Stimulated activated CD4-positive, alpha-beta T cell treated with anti-CD3 and anti-CD28 coated beads, Interleukin-1b, Interleukin-23, amount 100 ng/mL, for 24 hours (primary cell): ENCODE measurements at regions not wholly inside any gene's neighbourhood (a gene's known extent, or its start where the extent isn't known, plus 50 kb on each side); places are given as distances from the start of the nearest gene placed in this dataset.
"Not testable (repeated sequence)": the region's sequence is repeated elsewhere in the genome, so short reads cannot be mapped to it uniquely, and the experiment has no call there.

Experiments used
- DNase-seq, 4 experiments: peaks; one replicate each; pipeline ENCODE4 v3.0.0-alpha.2; 2020; ENCODE audit warnings: low read depth in 4 of 4, low spot score in 1 of 4

- DNase-seq: no peak
Measured at GRCh38 chr3:28139288-28139687, 102.1 kb upstream of the CMC1 start.

GRCh38 chr3:28139967-28140634 lies 101.3 kb upstream of the CMC1 start:
- no peak for DNase-seq

GRCh38 chr3:28140664-28141063 lies 100.8 kb upstream of the CMC1 start:
- no peak for DNase-seq

- DNase-seq: no peak
Measured at GRCh38 chr3:28149960-28150359, 91.5 kb upstream of the CMC1 start.

GRCh38 chr3:28150465-28151206 lies 90.8 kb upstream of the CMC1 start:
- no peak for DNase-seq

- DNase-seq: no peak
Measured at GRCh38 chr3:28151207-28151550, 90.2 kb upstream of the CMC1 start.

- DNase-seq: no peak
Measured at GRCh38 chr3:28151608-28152228, 89.7 kb upstream of the CMC1 start.

GRCh38 chr3:28155631-28156030 lies 85.8 kb upstream of the CMC1 start:
- no peak for DNase-seq

GRCh38 chr3:28156599-28156998 lies 84.8 kb upstream of the CMC1 start:
- DNase-seq: not testable (repeated sequence)

- no peak for DNase-seq
Measured at GRCh38 chr3:28171962-28172361, 69.5 kb upstream of the CMC1 start.

- DNase-seq: no peak
Measured at GRCh38 chr3:28172748-28173147, 68.7 kb upstream of the CMC1 start.

GRCh38 chr3:28173836-28174235 lies 67.6 kb upstream of the CMC1 start:
- no peak for DNase-seq

GRCh38 chr3:28186748-28187147 lies 54.7 kb upstream of the CMC1 start:
- DNase-seq: no peak

- no peak for DNase-seq
Measured at GRCh38 chr3:28188686-28189085, 52.7 kb upstream of the CMC1 start.

GRCh38 chr3:28191363-28191762 lies 50.1 kb upstream of the CMC1 start:
- DNase-seq: no peak
